ENCODE measurements at regions not wholly inside any gene's neighbourhood (a gene's known extent, or its start where the extent isn't known, plus 50 kb on each side); places are given as distances from the start of the nearest gene placed in this dataset.

DNA sequence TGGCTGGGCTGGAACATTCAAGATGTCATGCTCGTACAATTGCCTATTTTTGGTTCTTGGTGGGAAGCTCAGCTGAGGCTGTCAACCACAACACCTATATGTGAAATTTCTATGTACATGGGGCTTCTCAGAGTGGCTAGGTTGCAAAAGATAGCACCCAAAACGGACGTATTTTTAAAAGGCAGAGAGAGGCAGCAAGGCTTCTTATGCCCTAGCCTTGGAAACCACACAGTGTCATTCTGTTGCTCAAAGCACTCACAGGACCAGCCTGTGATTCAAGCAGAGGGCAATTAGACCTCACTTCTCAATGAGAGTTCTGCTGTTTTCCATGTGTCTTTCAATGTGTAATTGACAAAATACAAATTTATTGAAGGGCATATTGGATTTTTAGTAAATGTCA is 134.0 kb downstream of the GXYLT1 start:
- Histone ChIP-seq H3K4me1 (no peaks in the 10 kb centered on the region), H3K27me3 (ENCODE audit: insufficient read depth in 3 of 3, low read length in 2 of 3) (no peaks in the 10 kb centered on the region), H3K9me3 (no peaks in the 10 kb centered on the region), H3K36me3 (ENCODE audit: insufficient read depth in 1 of 2, low read depth in 1 of 2) (no peaks in the 10 kb centered on the region), H3K4me3 (no peak overlapping the region), H3K27ac (no peak overlapping the region)
- TF ChIP-seq, protein P1, sequence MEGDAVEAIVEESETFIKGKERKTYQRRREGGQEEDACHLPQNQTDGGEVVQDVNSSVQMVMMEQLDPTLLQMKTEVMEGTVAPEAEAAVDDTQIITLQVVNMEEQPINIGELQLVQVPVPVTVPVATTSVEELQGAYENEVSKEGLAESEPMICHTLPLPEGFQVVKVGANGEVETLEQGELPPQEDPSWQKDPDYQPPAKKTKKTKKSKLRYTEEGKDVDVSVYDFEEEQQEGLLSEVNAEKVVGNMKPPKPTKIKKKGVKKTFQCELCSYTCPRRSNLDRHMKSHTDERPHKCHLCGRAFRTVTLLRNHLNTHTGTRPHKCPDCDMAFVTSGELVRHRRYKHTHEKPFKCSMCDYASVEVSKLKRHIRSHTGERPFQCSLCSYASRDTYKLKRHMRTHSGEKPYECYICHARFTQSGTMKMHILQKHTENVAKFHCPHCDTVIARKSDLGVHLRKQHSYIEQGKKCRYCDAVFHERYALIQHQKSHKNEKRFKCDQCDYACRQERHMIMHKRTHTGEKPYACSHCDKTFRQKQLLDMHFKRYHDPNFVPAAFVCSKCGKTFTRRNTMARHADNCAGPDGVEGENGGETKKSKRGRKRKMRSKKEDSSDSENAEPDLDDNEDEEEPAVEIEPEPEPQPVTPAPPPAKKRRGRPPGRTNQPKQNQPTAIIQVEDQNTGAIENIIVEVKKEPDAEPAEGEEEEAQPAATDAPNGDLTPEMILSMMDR (IDR thresholded peaks at IDR 0.05): no peak
- ATAC-seq: no peak
- no peak for DNase-seq
- 68 to 74% (median 71%) methylated on average over 3 of the region's 3 CpGs for WGBS, 3 donors
- intact Hi-C loops (cut with DNase I): no loop called here

DNA sequence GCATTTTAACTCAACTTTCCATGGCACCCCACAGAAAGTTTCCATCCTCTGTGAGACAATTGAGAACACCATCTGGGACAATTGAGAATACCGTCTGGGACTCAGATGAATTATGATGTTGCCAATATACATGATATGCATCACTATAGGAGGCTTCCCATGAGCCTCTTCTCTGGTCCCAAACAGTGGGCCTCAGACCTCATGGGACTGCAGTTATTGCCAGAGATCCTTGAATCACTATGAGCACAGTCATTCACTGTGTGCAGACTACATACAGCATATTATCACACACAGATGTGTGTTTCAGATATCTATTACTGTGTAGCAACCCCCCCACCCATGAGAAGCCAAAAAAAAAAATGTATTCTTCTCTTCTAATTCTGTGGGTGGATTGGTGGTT is 134.4 kb downstream of the GXYLT1 start:
- whole genome bisulfite sequencing, 3 donors: 81 to 89% (median 85%) methylated on average over 1 of the region's 1 CpG
- DNase-seq (no peak), ATAC-seq (no peak)
- Histone ChIP-seq H3K27me3 (ENCODE audit: insufficient read depth in 3 of 3, low read length in 2 of 3) (no peaks in the 10 kb centered on the region), H3K4me1 (no peaks in the 10 kb centered on the region), H3K27ac (no peak overlapping the region), H3K4me3 (no peak overlapping the region), H3K36me3 (ENCODE audit: insufficient read depth in 1 of 2, low read depth in 1 of 2) (no peaks in the 10 kb centered on the region), H3K9me3 (no peaks in the 10 kb centered on the region)
- intact Hi-C loops (cut with DNase I): no loop called here
- TF ChIP-seq, protein P1 (IDR thresholded peaks at IDR 0.05): no peak

DNA sequence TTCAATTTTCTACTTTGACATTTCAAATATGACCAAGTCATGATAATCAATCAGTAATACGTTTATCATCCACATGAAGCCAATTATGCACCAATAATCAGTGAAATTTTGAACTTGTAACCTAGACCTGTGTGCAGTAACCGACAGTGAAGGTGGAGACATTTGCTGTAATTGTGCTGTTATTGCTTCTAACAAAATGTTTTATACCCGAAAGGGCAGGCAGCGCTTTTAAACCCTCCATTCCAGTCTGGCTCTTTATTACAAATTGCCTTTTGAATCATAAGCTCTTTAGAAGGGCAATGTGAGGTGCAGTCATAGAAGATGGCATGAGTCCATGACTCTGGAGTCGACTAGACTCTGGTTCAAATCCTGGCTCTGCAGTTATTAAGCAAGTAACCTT is 135.7 kb downstream of the GXYLT1 start:
- no peaks in the 10 kb centered on the region for H3K4me1 ChIP-seq
- DNase-seq: no peak
- intact Hi-C loops (cut with DNase I): no loop called here
- 83 to 89% (median 89%) methylated on average over 5 of the region's 5 CpGs for WGBS, 3 donors
- ATAC-seq: no peak
- H3K36me3 ChIP-seq (ENCODE audit: insufficient read depth in 1 of 2, low read depth in 1 of 2): no peaks in the 10 kb centered on the region
- H3K27me3 ChIP-seq (ENCODE audit: insufficient read depth in 3 of 3, low read length in 2 of 3): no peaks in the 10 kb centered on the region
- no peak overlapping the region for H3K4me3 ChIP-seq
- H3K27ac ChIP-seq: no peak overlapping the region
- TF ChIP-seq, protein P1 (IDR thresholded peaks at IDR 0.05): no peak
- no peaks in the 10 kb centered on the region for H3K9me3 ChIP-seq

DNA sequence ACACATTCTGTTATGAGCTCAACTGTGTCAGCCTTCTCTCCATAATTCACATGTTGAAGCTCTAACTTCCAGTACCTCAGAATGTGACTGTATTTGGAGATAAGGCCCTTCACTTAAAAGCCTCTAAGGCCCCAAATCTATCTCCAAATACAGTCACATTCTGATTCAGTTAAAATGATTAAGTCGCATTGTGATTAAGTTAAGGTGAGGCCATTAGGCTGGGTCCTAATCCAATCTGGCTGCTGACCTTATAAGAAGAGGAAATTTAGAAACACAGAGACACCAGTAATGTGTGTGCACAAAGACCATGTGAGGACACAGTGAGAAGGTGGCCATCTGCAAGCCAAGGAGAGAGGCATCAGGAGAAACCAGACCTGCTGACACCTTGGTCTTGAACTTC is 141.6 kb downstream of the GXYLT1 start:
- Histone ChIP-seq H3K4me3 (no peak overlapping the region), H3K27ac (no peak overlapping the region), H3K9me3 (no peaks in the 10 kb centered on the region), H3K4me1 (no peaks in the 10 kb centered on the region), H3K36me3 (ENCODE audit: insufficient read depth in 1 of 2, low read depth in 1 of 2) (no peaks in the 10 kb centered on the region), H3K27me3 (ENCODE audit: insufficient read depth in 3 of 3, low read length in 2 of 3) (no peaks in the 10 kb centered on the region)
- WGBS, 3 donors: 97 to 100% (median 97%) methylated on average over 1 of the region's 1 CpG
- intact Hi-C loops (cut with DNase I): no loop called here
- ATAC-seq (no peak), DNase-seq (no peak)
- TF ChIP-seq, protein P1 (IDR thresholded peaks at IDR 0.05): no peak

DNA sequence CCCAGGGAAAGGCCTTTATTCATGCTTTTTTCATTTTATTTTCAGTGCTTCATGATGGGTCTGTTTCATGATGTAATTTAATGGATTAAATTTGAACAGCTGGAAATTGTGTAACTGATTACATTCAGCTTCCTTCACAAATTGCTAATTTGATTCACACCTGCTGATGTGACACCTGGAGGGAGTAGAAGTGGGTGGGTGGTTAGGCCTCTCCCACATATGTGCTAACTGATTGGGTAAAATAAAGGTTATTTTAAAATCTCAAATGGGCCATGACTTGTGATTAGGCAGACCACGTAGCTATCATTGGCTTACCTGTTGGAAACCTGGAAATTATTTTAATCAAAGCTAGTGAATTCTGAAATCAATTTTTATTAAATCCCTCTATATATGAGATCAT is 142.1 kb downstream of the GXYLT1 start:
- ATAC-seq: no peak
- no peak overlapping the region for H3K27ac ChIP-seq

More for the DNA sequence above, 142.1 kb downstream of the GXYLT1 start:
- Histone ChIP-seq H3K4me1 (no peaks in the 10 kb centered on the region), H3K27me3 (ENCODE audit: insufficient read depth in 3 of 3, low read length in 2 of 3) (no peaks in the 10 kb centered on the region), H3K9me3 (no peaks in the 10 kb centered on the region), H3K4me3 (no peak overlapping the region), H3K36me3 (ENCODE audit: insufficient read depth in 1 of 2, low read depth in 1 of 2) (no peaks in the 10 kb centered on the region)
- no peak for DNase-seq
- TF ChIP-seq, protein P1 (IDR thresholded peaks at IDR 0.05): no peak
- intact Hi-C loops (cut with DNase I): no loop called here
- 65 to 82% (median 72%) methylated on average over 1 of the region's 1 CpG for WGBS, 3 donors

Data from psoas muscle (tissue), 7 donors.